NT2/D1 (cell line): ENCODE measurements at regions not wholly inside any gene's neighbourhood (a gene's known extent, or its start where the extent isn't known, plus 50 kb on each side); places are given as distances from the start of the nearest gene placed in this dataset.

Experiments used
- DNase-seq: peaks from one replicate; pipeline ENCODE4 v3.0.0-alpha.2; 2011; ENCODE audit warnings: low read depth, low spot score
- H3K27me3 ChIP-seq: 2 replicates; pipeline ENCODE4 v1.6.0; 2011; ENCODE audit warnings: mild to moderate bottlenecking; ENCODE audit not compliant: insufficient read length, insufficient read depth
- H3K36me3 ChIP-seq: 2 replicates; pipeline ENCODE4 v1.6.1; 2011; ENCODE audit warnings: mild to moderate bottlenecking, low read length, mixed read lengths; ENCODE audit not compliant: insufficient read depth, insufficient read length
- H3K4me1 ChIP-seq: 2 replicates; pipeline ENCODE4 v1.5.1; 2011; ENCODE audit not compliant: insufficient read depth, insufficient read length
- H3K4me3 ChIP-seq: 2 replicates; pipeline ENCODE4 v1.5.1; 2011; ENCODE audit warnings: low read depth; ENCODE audit not compliant: insufficient read length
- H3K9ac ChIP-seq: 2 replicates; pipeline ENCODE4 v1.6.0; 2011; ENCODE audit warnings: low read depth; ENCODE audit not compliant: insufficient read length
- H3K9me3 ChIP-seq: 2 replicates; pipeline ENCODE4 v1.5.1; 2011; ENCODE audit warnings: mild to moderate bottlenecking, low read length; ENCODE audit not compliant: insufficient read depth
- SUZ12 ChIP-seq: IDR thresholded peaks from 2 replicates; pipeline ENCODE4 v1.6.1; 2011; ENCODE audit not compliant: insufficient read length, insufficient read depth; ENCODE audit errors: extremely low read depth
- YY1 ChIP-seq: IDR thresholded peaks from 2 replicates; pipeline ENCODE4 v1.6.1; 2011; ENCODE audit not compliant: insufficient read length, insufficient read depth
- ZNF274 ChIP-seq: IDR thresholded peaks from 2 replicates; pipeline ENCODE4 v1.6.1; 2011; ENCODE audit warnings: mild to moderate bottlenecking, low read depth, low read length

DNA sequence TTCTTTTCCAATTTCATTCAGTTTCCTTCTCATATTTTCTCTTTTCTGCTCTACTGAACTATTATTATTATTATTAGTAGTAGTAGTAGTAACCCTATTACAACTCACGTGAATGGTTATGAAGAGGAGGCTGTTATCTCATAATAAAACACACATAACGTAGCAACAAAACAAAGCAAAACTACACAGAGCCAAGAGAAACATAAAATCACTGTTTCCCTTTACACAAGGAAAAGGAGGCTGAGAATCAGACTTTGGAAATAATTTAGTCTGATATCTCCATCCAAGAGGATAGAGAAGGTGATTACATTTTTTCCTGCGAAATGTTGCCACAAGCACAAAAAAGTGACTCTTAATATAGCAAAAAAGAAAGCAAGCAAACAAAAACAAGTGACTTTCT lies 975.8 kb upstream of the FLRT2 start:
- no peak for DNase-seq
- H3K4me3 ChIP-seq: no peak overlapping the region
- H3K27me3 ChIP-seq: no peaks in the 10 kb centered on the region
- H3K9ac ChIP-seq: no peak overlapping the region
- TF ChIP-seq SUZ12 (no peak), ZNF274 (no peak), YY1 (no peak)
- peaks cover 7% of the 10 kb centered on the region; the same call in 1 of the 2 replicates for H3K9me3 ChIP-seq
- no peaks in the 10 kb centered on the region for H3K4me1 ChIP-seq
- H3K36me3 ChIP-seq: no peaks in the 10 kb centered on the region

DNA sequence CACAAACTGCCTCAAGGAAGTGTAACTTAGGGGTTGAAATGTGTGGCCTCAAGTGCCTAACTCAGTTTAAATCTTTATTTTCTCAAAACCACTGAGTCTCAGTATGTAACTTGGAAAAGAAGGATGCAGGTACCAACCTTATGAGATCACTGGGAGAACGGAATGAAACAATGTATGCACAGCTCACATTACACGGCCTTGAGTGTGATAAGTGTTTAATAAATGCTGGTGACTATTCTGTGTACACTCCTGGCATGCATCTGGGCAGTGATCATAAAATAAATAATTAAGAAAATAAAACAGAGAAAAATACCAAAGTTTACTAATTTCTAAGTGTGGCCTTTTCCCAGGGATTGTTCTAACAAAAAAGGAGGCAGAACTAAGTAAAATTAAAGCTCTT lies 974.5 kb upstream of the FLRT2 start:
- DNase-seq: no peak
- no peaks in the 10 kb centered on the region for H3K36me3 ChIP-seq
- H3K9me3 ChIP-seq: peaks cover 7% of the 10 kb centered on the region; the same call in 1 of the 2 replicates
- no peaks in the 10 kb centered on the region for H3K27me3 ChIP-seq
- no peaks in the 10 kb centered on the region for H3K4me1 ChIP-seq
- H3K4me3 ChIP-seq: no peak overlapping the region
- TF ChIP-seq SUZ12 (no peak), ZNF274 (no peak), YY1 (no peak)
- H3K9ac ChIP-seq: no peak overlapping the region

DNA sequence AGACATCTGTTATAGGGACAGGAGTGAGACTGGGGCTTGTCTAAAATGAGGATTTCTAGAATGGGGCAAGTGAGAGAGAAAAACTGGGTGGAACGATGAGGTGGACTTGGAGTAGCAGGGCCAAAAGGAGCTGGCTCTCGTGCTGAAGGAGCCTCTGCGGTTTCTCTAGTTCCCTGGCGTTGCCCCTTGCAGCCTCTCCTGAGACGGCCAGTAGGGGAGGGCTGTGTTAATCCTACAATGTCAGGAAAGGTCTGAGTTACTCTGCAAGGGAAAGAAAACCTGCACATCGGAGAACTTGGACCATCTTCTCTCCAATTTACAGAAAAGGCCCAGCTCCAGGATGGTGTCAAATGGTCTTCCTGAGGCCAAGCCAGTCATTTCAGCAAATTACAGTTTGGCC lies 963.8 kb upstream of the FLRT2 start:
- Histone ChIP-seq H3K9ac (no peak overlapping the region), H3K9me3 (peaks cover 3% of the 10 kb centered on the region; the same call in 1 of the 2 replicates), H3K4me3 (no peak overlapping the region), H3K36me3 (no peaks in the 10 kb centered on the region), H3K4me1 (no peaks in the 10 kb centered on the region), H3K27me3 (no peaks in the 10 kb centered on the region)
- TF ChIP-seq YY1 (no peak), SUZ12 (no peak), ZNF274 (no peak)
- DNase-seq: no peak

DNA sequence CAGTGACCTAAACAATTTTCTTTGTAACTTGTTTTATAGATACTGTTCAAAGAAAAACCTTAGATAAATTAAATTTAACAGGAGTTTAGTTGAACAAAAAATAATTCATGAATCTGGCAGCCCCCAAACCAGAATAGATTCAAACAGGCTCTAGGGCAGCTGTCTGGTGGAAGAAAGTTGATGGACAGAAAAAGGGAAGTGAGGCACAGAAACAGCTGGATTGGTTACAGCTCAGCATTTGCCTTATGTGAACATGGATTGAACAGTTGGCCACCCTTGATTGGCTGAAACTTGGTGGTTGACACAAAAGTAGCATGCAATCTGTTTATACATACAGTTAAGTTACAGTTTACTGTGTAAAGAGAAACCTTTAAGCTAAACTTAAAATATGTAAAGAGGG lies 954.3 kb upstream of the FLRT2 start:
- Histone ChIP-seq H3K9me3 (no peaks in the 10 kb centered on the region), H3K4me1 (no peaks in the 10 kb centered on the region), H3K9ac (no peak overlapping the region), H3K4me3 (no peak overlapping the region), H3K27me3 (no peaks in the 10 kb centered on the region), H3K36me3 (no peaks in the 10 kb centered on the region)
- DNase-seq: no peak
- TF ChIP-seq ZNF274 (no peak), SUZ12 (no peak), YY1 (no peak)

DNA sequence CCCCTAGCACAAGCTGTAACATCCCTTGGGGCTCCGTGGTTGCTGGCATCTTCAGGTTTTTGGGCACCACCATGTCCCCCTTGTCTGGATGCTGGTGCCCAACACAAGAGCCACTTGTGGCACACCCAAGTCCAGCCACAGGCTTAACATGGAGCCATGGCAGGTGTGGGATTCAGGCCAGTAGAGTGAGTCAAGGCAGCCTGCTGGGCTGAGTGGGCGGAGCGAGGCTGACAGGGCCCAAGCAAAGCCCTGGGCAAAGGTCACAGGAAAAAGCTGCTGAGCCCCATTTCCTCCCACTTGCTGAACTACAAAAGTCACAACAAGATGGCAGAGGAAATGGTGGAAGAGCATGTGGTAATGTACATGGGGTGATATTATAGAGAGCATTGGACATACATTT lies 950.7 kb upstream of the FLRT2 start:
- no peak for DNase-seq
- Histone ChIP-seq H3K9me3 (no peaks in the 10 kb centered on the region), H3K27me3 (no peaks in the 10 kb centered on the region)

DNA sequence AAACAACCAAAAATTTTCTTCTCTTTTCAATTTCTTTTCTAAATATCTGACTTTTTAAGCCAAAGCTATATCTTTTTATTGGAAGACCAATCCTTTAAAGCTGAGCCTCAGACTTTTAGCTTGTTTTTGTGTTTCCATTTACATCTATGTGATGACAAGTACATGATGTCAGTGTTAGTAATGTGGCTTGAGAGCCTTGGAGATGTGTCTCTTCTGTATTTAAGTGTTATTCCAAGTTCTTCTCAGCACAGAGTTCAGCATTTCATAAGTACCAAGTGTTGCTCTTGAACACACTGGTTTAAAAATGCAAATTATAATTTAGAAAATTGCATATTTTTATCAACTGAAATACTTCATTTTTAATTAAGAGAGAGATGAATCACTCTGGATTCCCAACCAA lies 948.9 kb upstream of the FLRT2 start:
- no peak overlapping the region for H3K4me3 ChIP-seq
- TF ChIP-seq SUZ12 (no peak), ZNF274 (no peak), YY1 (no peak)

More for the DNA sequence above, 950.7 kb upstream of the FLRT2 start:
- H3K4me1 ChIP-seq: no peaks in the 10 kb centered on the region
- H3K9ac ChIP-seq: no peak overlapping the region
- H3K36me3 ChIP-seq: no peaks in the 10 kb centered on the region
- TF ChIP-seq SUZ12 (no peak), ZNF274 (no peak), YY1 (no peak)
- no peak overlapping the region for H3K4me3 ChIP-seq

DNA sequence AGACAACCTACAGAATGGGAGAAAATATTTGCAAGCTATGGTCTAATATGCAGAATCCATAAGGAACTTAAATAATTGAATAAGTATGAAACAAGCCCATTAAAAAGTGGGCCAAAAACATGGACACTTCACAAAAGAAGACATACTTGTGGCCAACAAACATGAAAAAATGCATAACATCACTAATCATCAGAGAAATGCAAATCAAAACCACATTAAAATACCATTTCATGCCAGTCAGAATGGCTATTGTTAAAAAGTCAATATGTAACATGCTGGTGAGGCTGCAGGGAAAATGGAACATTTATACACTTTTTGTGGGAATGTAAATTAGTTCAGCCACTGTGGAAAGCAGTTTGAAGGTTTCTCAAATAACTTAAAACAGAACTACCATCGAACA lies 945.4 kb upstream of the FLRT2 start:
- Histone ChIP-seq H3K27me3 (no peaks in the 10 kb centered on the region), H3K4me1 (no peaks in the 10 kb centered on the region)
- TF ChIP-seq YY1: no peak
- no peak for TF ChIP-seq ZNF274
- TF ChIP-seq SUZ12: no peak

More for the DNA sequence above, 948.9 kb upstream of the FLRT2 start:
- H3K27me3 ChIP-seq: no peaks in the 10 kb centered on the region
- H3K9ac ChIP-seq: no peak overlapping the region
- no peaks in the 10 kb centered on the region for H3K9me3 ChIP-seq
- no peaks in the 10 kb centered on the region for H3K36me3 ChIP-seq
- no peaks in the 10 kb centered on the region for H3K4me1 ChIP-seq
- DNase-seq: no peak

More for the DNA sequence above, 945.4 kb upstream of the FLRT2 start:
- Histone ChIP-seq H3K36me3 (no peaks in the 10 kb centered on the region), H3K9ac (no peak overlapping the region), H3K4me3 (no peak overlapping the region), H3K9me3 (no peaks in the 10 kb centered on the region)
- DNase-seq: no peak
